ENCODE measurements at regions not wholly inside any gene's neighbourhood (a gene's known extent, or its start where the extent isn't known, plus 50 kb on each side); places are given as distances from the start of the nearest gene placed in this dataset.

GRCh38 chr21:9753943-9754342 lies 767.4 kb upstream of the TPTE start:
- TF ChIP-seq POLR2A (IDR thresholded peaks at IDR 0.05; ENCODE audit: low read length) (no peak), GATA1 (IDR thresholded peaks at IDR 0.05; ENCODE audit: low read depth, low read length) (no peak)
